ENCODE measurements at regions not wholly inside any gene's neighbourhood (a gene's known extent, or its start where the extent isn't known, plus 50 kb on each side); places are given as distances from the start of the nearest gene placed in this dataset.
"Not testable (repeated sequence)": the region's sequence is repeated elsewhere in the genome, so short reads cannot be mapped to it uniquely, and the experiment has no call there.

DNA sequence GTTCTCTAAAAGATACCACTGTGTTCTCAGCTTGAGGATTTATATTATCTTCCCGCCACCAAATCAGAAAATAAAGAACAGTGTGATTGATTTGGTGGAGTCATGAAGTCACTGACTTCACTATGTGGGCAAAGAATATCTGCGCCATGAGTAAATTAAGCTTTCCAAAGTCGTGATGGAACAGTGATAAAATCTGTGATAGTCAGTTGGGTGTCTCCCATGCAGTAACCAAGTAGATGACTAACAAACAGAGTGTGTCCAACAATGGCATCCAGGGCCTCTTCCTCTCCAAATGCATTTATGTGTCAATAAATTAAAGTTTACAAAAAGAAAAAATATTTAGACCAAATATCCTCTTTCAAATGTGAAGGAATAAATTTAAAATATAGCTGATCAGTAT is 87.0 kb upstream of the DST start:
- Histone ChIP-seq H2AFZ (ENCODE audit: insufficient read depth, low read depth, low read length, poor library complexity, severe bottlenecking) (no peak overlapping the region), H3K4me3 (ENCODE audit: control extremely low read depth in 1 of 5, extremely low read depth in 1 of 5, insufficient read depth in 1 of 5, low read depth in 2 of 5, low read length in 4 of 5) (no peak overlapping the region), H3K36me3 (replicated peaks in 1 of 2; ENCODE audit: control extremely low read depth in 1 of 2, control insufficient read depth in 1 of 2, extremely low read depth in 1 of 2, insufficient read depth in 2 of 2, low read length in 1 of 2) (no peaks in the 10 kb centered on the region), H3K79me2 (ENCODE audit: control insufficient read depth, insufficient read depth, low read length) (no peaks in the 10 kb centered on the region), H4K20me1 (ENCODE audit: control insufficient read depth, insufficient read depth, low read length, poor library complexity, severe bottlenecking) (no peaks in the 10 kb centered on the region), H3K4me1 (ENCODE audit: control insufficient read depth in 2 of 2, insufficient read depth in 2 of 2, low read length in 2 of 2) (no peaks in the 10 kb centered on the region), H3K9ac (ENCODE audit: low read length) (no peak overlapping the region), H3K4me2 (replicated peaks; ENCODE audit: low read depth, low read length, poor library complexity, severe bottlenecking) (no peak overlapping the region), H3K27ac (ENCODE audit: low read length in 2 of 2) (no peak overlapping the region), H3K27me3 (replicated peaks in 1 of 4; ENCODE audit: control extremely low read depth in 1 of 4, control insufficient read depth in 3 of 4, insufficient read depth in 4 of 4, low read length in 3 of 4) (no peaks in the 10 kb centered on the region), H3K9me3 (ENCODE audit: control extremely low read depth in 1 of 3, control insufficient read depth in 2 of 3, insufficient read depth in 1 of 3, low read length in 2 of 3) (no peaks in the 10 kb centered on the region)
- Mint-ChIP-seq H3K4me3 (no peak overlapping the region), H3K27ac (no peak overlapping the region), H3K9me3 (ENCODE audit: insufficient read depth) (no peaks in the 10 kb centered on the region), H3K27me3 (peaks cover 3% of the 10 kb centered on the region), H3K4me1 (no peaks in the 10 kb centered on the region)
- CTCF ChIA-PET = interaction anchor here (1.4 kb wide), 1 partner anchor 31 kb away, joined by 3 read pairs; no protein-coding TSS in a partner anchor
- no peak for ATAC-seq (ENCODE audit: low read depth)
- DNase-seq = no peak
- TF ChIP-seq, protein P1, sequence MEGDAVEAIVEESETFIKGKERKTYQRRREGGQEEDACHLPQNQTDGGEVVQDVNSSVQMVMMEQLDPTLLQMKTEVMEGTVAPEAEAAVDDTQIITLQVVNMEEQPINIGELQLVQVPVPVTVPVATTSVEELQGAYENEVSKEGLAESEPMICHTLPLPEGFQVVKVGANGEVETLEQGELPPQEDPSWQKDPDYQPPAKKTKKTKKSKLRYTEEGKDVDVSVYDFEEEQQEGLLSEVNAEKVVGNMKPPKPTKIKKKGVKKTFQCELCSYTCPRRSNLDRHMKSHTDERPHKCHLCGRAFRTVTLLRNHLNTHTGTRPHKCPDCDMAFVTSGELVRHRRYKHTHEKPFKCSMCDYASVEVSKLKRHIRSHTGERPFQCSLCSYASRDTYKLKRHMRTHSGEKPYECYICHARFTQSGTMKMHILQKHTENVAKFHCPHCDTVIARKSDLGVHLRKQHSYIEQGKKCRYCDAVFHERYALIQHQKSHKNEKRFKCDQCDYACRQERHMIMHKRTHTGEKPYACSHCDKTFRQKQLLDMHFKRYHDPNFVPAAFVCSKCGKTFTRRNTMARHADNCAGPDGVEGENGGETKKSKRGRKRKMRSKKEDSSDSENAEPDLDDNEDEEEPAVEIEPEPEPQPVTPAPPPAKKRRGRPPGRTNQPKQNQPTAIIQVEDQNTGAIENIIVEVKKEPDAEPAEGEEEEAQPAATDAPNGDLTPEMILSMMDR (IDR thresholded peaks at IDR 0.05) = no peak
- no peak for TF ChIP-seq EZH2 (IDR thresholded peaks at IDR 0.05; ENCODE audit: borderline replicate concordance, insufficient read depth, low read depth, low read length, poor library complexity, severe bottlenecking)
- POLR2A ChIA-PET = no interaction called here
- intact Hi-C loops (cut with micrococcal nuclease) = no loop called here
- no CpG with 5 or more reads among the region's 3 CpGs for WGBS (ENCODE audit: insufficient coverage)

DNA sequence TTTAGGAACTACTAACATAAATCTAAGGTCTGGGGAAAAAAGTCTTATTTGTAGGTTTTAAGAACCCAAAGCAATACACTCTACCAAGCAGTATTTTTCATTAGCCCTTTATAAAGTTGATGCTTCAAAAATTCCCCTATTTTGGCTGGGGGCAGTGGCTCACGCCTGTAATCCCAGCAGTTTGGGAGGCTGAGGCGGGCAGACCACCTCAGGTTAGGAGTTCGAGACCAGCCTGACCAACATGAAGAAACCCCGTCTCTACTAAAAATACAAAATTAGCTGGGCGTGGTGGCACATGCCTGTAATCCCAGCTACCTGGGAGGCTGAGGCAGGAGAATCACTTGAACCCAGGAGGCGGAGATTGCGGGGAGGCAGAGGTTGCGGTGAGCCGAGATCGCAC is 86.5 kb upstream of the DST start:
- not testable (repeated sequence) for H3K9ac ChIP-seq (ENCODE audit: low read length)

More for the DNA sequence above, 86.5 kb upstream of the DST start:
- H3K4me2 ChIP-seq (replicated peaks; ENCODE audit: low read depth, low read length, poor library complexity, severe bottlenecking); H3K36me3 ChIP-seq (replicated peaks in 1 of 2; ENCODE audit: control extremely low read depth in 1 of 2, control insufficient read depth in 1 of 2, extremely low read depth in 1 of 2, insufficient read depth in 2 of 2, low read length in 1 of 2); H3K4me3 Mint-ChIP-seq; intact Hi-C loops (cut with micrococcal nuclease); H3K9me3 ChIP-seq (ENCODE audit: control extremely low read depth in 1 of 3, control insufficient read depth in 2 of 3, insufficient read depth in 1 of 3, low read length in 2 of 3); H3K27ac Mint-ChIP-seq; H2AFZ ChIP-seq (ENCODE audit: insufficient read depth, low read depth, low read length, poor library complexity, severe bottlenecking); DNase-seq; H3K4me1 Mint-ChIP-seq; H3K27ac ChIP-seq (ENCODE audit: low read length in 2 of 2); H3K27me3 ChIP-seq (replicated peaks in 1 of 4; ENCODE audit: control extremely low read depth in 1 of 4, control insufficient read depth in 3 of 4, insufficient read depth in 4 of 4, low read length in 3 of 4); ATAC-seq (ENCODE audit: low read depth); H3K79me2 ChIP-seq (ENCODE audit: control insufficient read depth, insufficient read depth, low read length); H4K20me1 ChIP-seq (ENCODE audit: control insufficient read depth, insufficient read depth, low read length, poor library complexity, severe bottlenecking); POLR2A ChIA-PET; H3K4me1 ChIP-seq (ENCODE audit: control insufficient read depth in 2 of 2, insufficient read depth in 2 of 2, low read length in 2 of 2); H3K4me3 ChIP-seq (ENCODE audit: control extremely low read depth in 1 of 5, extremely low read depth in 1 of 5, insufficient read depth in 1 of 5, low read depth in 2 of 5, low read length in 4 of 5); H3K27me3 Mint-ChIP-seq; H3K9me3 Mint-ChIP-seq (ENCODE audit: insufficient read depth): not testable (repeated sequence)
- CTCF ChIA-PET = interaction anchor here (1.4 kb wide), 1 partner anchor 30 kb away, joined by 3 read pairs; no protein-coding TSS in a partner anchor
- 93% methylated on average over 10 of the region's 10 CpGs for WGBS (ENCODE audit: insufficient coverage)

All from B cell (primary cell).